Chondrocyte (in vitro differentiated cells): ENCODE measurements at regions not wholly inside any gene's neighbourhood (a gene's known extent, or its start where the extent isn't known, plus 50 kb on each side); places are given as distances from the start of the nearest gene placed in this dataset.

Source experiments
- DNase-seq: peaks from one replicate; pipeline ENCODE4 v3.0.0; 2021; ENCODE audit warnings: mixed read lengths, low spot score
- H3K27ac Mint-ChIP-seq: one replicate; pipeline ENCODE4 v1.8.0; 2021; ENCODE audit warnings: mild to moderate bottlenecking, moderate library complexity, mixed read lengths; ENCODE audit not compliant: unreplicated experiment
- H3K27me3 Mint-ChIP-seq: 2 replicates; pipeline ENCODE4 v1.8.0; 2021; ENCODE audit warnings: low read depth, mixed read lengths
- H3K36me3 Mint-ChIP-seq: 2 replicates; pipeline ENCODE4 v1.8.0; 2021; ENCODE audit warnings: low read depth, mixed read lengths
- H3K4me1 Mint-ChIP-seq: 2 replicates; pipeline ENCODE4 v1.8.0; 2021; ENCODE audit warnings: low read depth, mild to moderate bottlenecking, mixed read lengths
- H3K4me3 Mint-ChIP-seq: one replicate; pipeline ENCODE4 v1.8.0; 2021; ENCODE audit warnings: mild to moderate bottlenecking, moderate library complexity, mixed read lengths; ENCODE audit not compliant: unreplicated experiment
- H3K9me3 Mint-ChIP-seq: 2 replicates; pipeline ENCODE4 v1.8.0; 2021; ENCODE audit warnings: low read depth, mixed read lengths
- CTCF ChIP-seq: fragments of 200-600 bp; sonication (generic); IDR thresholded peaks from 2 replicates; pipeline ENCODE4 v1.5.0; 2021; ENCODE audit warnings: antibody characterized with exemption, mild to moderate bottlenecking, moderate library complexity

GRCh38 chr1:217275655-217276398, 355.1 kb downstream of the GPATCH2 start:
- no peak for TF ChIP-seq CTCF
- peaks cover 34% of the 10 kb centered on the region for H3K4me1 Mint-ChIP-seq
- no peaks in the 10 kb centered on the region for H3K27me3 Mint-ChIP-seq
- H3K36me3 Mint-ChIP-seq, result no peaks in the 10 kb centered on the region
- H3K9me3 Mint-ChIP-seq, result peaks cover 9% of the 10 kb centered on the region
- no peak for DNase-seq
- peak overlapping the region; percentile 87 for H3K27ac Mint-ChIP-seq
- no peak overlapping the region for H3K4me3 Mint-ChIP-seq

GRCh38 chr1:217274927-217275654, 355.8 kb downstream of the GPATCH2 start:
- Mint-ChIP-seq H3K36me3 (no peaks in the 10 kb centered on the region), H3K9me3 (peaks cover 9% of the 10 kb centered on the region), H3K4me3 (no peak overlapping the region), H3K27me3 (no peaks in the 10 kb centered on the region), H3K4me1 (peaks cover 34% of the 10 kb centered on the region), H3K27ac (peak overlapping the region; percentile 87)
- TF ChIP-seq CTCF, result no peak
- DNase-seq, result no peak

DNA sequence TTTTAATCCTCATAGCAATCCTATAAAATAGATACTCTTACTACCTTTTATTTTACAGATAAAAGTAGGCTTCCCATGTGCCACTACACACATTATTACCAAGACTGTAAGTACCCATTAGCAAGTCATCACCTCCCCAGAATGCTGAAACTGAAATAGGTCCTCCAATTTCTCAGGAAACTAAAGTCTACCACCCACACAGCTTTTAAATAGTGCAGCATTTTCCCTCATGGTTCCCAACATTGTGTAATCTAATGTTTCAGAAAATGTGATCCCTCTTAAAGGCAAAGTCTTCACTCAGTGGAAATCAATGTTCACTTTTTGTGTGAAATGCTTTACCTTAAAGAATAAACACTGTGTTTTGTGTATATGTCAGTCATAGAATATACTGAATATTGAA, 356.5 kb downstream of the GPATCH2 start:
- peaks cover 5% of the 10 kb centered on the region for H3K9me3 Mint-ChIP-seq
- no peak overlapping the region for H3K4me3 Mint-ChIP-seq
- no peaks in the 10 kb centered on the region for H3K27me3 Mint-ChIP-seq
- H3K27ac Mint-ChIP-seq, result no peak overlapping the region
- peaks cover 34% of the 10 kb centered on the region for H3K4me1 Mint-ChIP-seq
- H3K36me3 Mint-ChIP-seq, result no peaks in the 10 kb centered on the region
- TF ChIP-seq CTCF, result no peak
- no peak for DNase-seq

DNA sequence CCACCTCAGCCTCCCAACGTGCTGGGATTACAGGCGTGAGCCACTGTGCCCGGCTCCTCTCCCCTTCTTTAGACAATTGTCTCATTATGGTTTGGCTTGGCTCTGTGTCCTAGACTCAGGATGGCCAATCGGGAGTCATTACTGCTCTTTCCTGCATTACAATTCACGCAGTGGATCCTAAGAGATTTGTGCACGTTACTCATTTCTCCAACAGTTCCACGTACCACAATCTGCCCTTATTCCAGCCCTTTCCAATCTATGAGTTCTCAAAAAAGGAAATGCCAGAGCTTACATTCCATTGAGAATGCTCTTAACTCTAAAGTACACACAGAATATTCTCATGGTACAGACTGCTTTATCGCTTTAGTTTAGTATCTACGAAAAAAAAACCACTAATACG, 357.0 kb downstream of the GPATCH2 start:
- no peak for DNase-seq
- Mint-ChIP-seq H3K27me3 (no peaks in the 10 kb centered on the region), H3K9me3 (peaks cover 5% of the 10 kb centered on the region), H3K27ac (peak overlapping the region; percentile 11), H3K36me3 (no peaks in the 10 kb centered on the region), H3K4me3 (no peak overlapping the region), H3K4me1 (peaks cover 34% of the 10 kb centered on the region)
- TF ChIP-seq CTCF, result no peak

GRCh38 chr1:217272385-217272784, 358.5 kb downstream of the GPATCH2 start:
- Mint-ChIP-seq H3K27me3 (peaks cover 7% of the 10 kb centered on the region), H3K9me3 (peaks cover 8% of the 10 kb centered on the region), H3K27ac (no peak overlapping the region), H3K36me3 (no peaks in the 10 kb centered on the region), H3K4me1 (peaks cover 34% of the 10 kb centered on the region), H3K4me3 (no peak overlapping the region)
- no peak for DNase-seq
- TF ChIP-seq CTCF, result no peak
